Neural progenitor cell (in vitro differentiated cells): ENCODE measurements at regions not wholly inside any gene's neighbourhood (a gene's known extent, or its start where the extent isn't known, plus 50 kb on each side); places are given as distances from the start of the nearest gene placed in this dataset.

Experiments used
- DNase-seq: peaks from one replicate; pipeline ENCODE4 v3.0.0-alpha.2; 2016; ENCODE audit warnings: low spot score
- H2AFZ ChIP-seq: fragments of 200-600 bp; sonication (generic); replicated peaks from 2 replicates; pipeline ENCODE4 v1.6.1; 2016; ENCODE audit warnings: antibody characterized with exemption
- H3F3A ChIP-seq: fragments of 200-600 bp; sonication (generic); 2 replicates; pipeline ENCODE4 v1.6.1; 2016; ENCODE audit warnings: antibody characterized with exemption, low read depth
- H3K27ac ChIP-seq: fragments of 200-600 bp; sonication (generic); 2 replicates; pipeline ENCODE4 v1.5.1; 2016; ENCODE audit warnings: mild to moderate bottlenecking
- H3K27me3 ChIP-seq: fragments of 200-600 bp; sonication (generic); 2 replicates; pipeline ENCODE4 v1.6.1; 2016; ENCODE audit warnings: mild to moderate bottlenecking, moderate library complexity
- H3K36me3 ChIP-seq: fragments of 200-600 bp; sonication (generic); 2 replicates; pipeline ENCODE4 v1.5.1; 2016
- H3K4me1 ChIP-seq: fragments of 200-600 bp; sonication (generic); 2 replicates; pipeline ENCODE4 v1.6.1; 2016; ENCODE audit warnings: mixed run types
- H3K4me2 ChIP-seq: fragments of 200-600 bp; sonication (generic); 2 replicates; pipeline ENCODE4 v1.6.1; 2016
- H3K4me3 ChIP-seq: fragments of 200-600 bp; sonication (generic); 2 replicates; pipeline ENCODE4 v1.5.1; 2016
- H3K79me2 ChIP-seq: fragments of 200-600 bp; sonication (generic); 2 replicates; pipeline ENCODE4 v1.6.1; 2016; ENCODE audit warnings: low read depth
- H3K9ac ChIP-seq: fragments of 200-600 bp; sonication (generic); 2 replicates; pipeline ENCODE4 v1.6.1; 2016
- H3K9me3 ChIP-seq: fragments of 200-600 bp; sonication (generic); 2 replicates; pipeline ENCODE4 v1.5.1; 2016; ENCODE audit warnings: low read depth
- H4K20me1 ChIP-seq: fragments of 200-600 bp; sonication (generic); 2 replicates; pipeline ENCODE4 v1.6.1; 2016; ENCODE audit warnings: low read depth
- H3K27ac Mint-ChIP-seq: 3 replicates; pipeline ENCODE4 v1.8.0; 2021; ENCODE audit warnings: mixed read lengths
- H3K27me3 Mint-ChIP-seq: 2 replicates; pipeline ENCODE4 v1.8.0; 2022; ENCODE audit warnings: low read depth, mild to moderate bottlenecking, inconsistent platforms, moderate library complexity, mixed read lengths; ENCODE audit not compliant: insufficient read depth
- H3K36me3 Mint-ChIP-seq: 3 replicates; pipeline ENCODE4 v1.8.0; 2021; ENCODE audit warnings: mixed read lengths
- H3K4me1 Mint-ChIP-seq: 3 replicates; pipeline ENCODE4 v1.8.0; 2021; ENCODE audit warnings: mixed read lengths
- H3K4me3 Mint-ChIP-seq: 3 replicates; pipeline ENCODE4 v1.8.0; 2021; ENCODE audit warnings: mild to moderate bottlenecking, moderate library complexity, mixed read lengths
- H3K9me3 Mint-ChIP-seq: 3 replicates; pipeline ENCODE4 v1.8.0; 2020; ENCODE audit warnings: mixed read lengths
- CTCF ChIP-seq: fragments of 200-600 bp; sonication (generic); IDR thresholded peaks from 2 replicates; pipeline ENCODE4 v1.5.1; 2017; ENCODE audit warnings: antibody characterized with exemption, mild to moderate bottlenecking
- EZH2 ChIP-seq: fragments of 200-600 bp; sonication (generic); IDR thresholded peaks from 2 replicates; pipeline ENCODE4 v1.6.1; 2017; ENCODE audit warnings: antibody characterized with exemption, mild to moderate bottlenecking, moderate library complexity
- EZH2phosphoT487 ChIP-seq: fragments of 200-600 bp; sonication (generic); IDR thresholded peaks from 2 replicates; pipeline ENCODE4 v1.6.1; 2017; ENCODE audit warnings: antibody characterized with exemption

GRCh38 chr2:18723219-18723618 lies 133.8 kb upstream of the NT5C1B start:
- H4K20me1 ChIP-seq, result no peaks in the 10 kb centered on the region
- H3K27me3 Mint-ChIP-seq, result no peaks in the 10 kb centered on the region
- H3K4me1 ChIP-seq, result no peaks in the 10 kb centered on the region
- H3K4me2 ChIP-seq, result no peak overlapping the region
- H3K27ac Mint-ChIP-seq, result no peak overlapping the region
- no peak overlapping the region for H3K4me3 ChIP-seq
- H3K4me1 Mint-ChIP-seq, result peaks cover 19% of the 10 kb centered on the region
- no peak for TF ChIP-seq EZH2phosphoT487
- no peak for TF ChIP-seq CTCF
- no peak for TF ChIP-seq EZH2
- no peaks in the 10 kb centered on the region for H3K27me3 ChIP-seq
- H3F3A ChIP-seq, result no peaks in the 10 kb centered on the region
- no peak overlapping the region for H2AFZ ChIP-seq
- DNase-seq, result no peak
- H3K9me3 ChIP-seq, result no peaks in the 10 kb centered on the region
- no peaks in the 10 kb centered on the region for H3K36me3 Mint-ChIP-seq
- H3K9me3 Mint-ChIP-seq, result no peaks in the 10 kb centered on the region
- no peak overlapping the region for H3K27ac ChIP-seq
- no peak overlapping the region for H3K4me3 Mint-ChIP-seq
- H3K36me3 ChIP-seq, result no peaks in the 10 kb centered on the region
- H3K9ac ChIP-seq, result no peak overlapping the region
- no peaks in the 10 kb centered on the region for H3K79me2 ChIP-seq

GRCh38 chr2:18722101-18722500 lies 132.7 kb upstream of the NT5C1B start:
- Mint-ChIP-seq H3K36me3 (no peaks in the 10 kb centered on the region), H3K4me1 (peaks cover 19% of the 10 kb centered on the region), H3K9me3 (no peaks in the 10 kb centered on the region), H3K4me3 (no peak overlapping the region), H3K27ac (no peak overlapping the region), H3K27me3 (no peaks in the 10 kb centered on the region)
- Histone ChIP-seq H2AFZ (no peak overlapping the region), H4K20me1 (no peaks in the 10 kb centered on the region), H3K27me3 (no peaks in the 10 kb centered on the region), H3K4me3 (no peak overlapping the region), H3K79me2 (no peaks in the 10 kb centered on the region), H3K27ac (no peak overlapping the region), H3K4me2 (no peak overlapping the region), H3K4me1 (no peaks in the 10 kb centered on the region), H3K9ac (no peak overlapping the region), H3F3A (no peaks in the 10 kb centered on the region), H3K9me3 (no peaks in the 10 kb centered on the region), H3K36me3 (no peaks in the 10 kb centered on the region)
- no peak for DNase-seq
- TF ChIP-seq CTCF, result no peak
- TF ChIP-seq EZH2phosphoT487, result no peak
- no peak for TF ChIP-seq EZH2

- no peaks in the 10 kb centered on the region for H4K20me1 ChIP-seq
- H3K9me3 ChIP-seq, result no peaks in the 10 kb centered on the region
- H3K27ac ChIP-seq, result no peak overlapping the region
- peaks cover 19% of the 10 kb centered on the region for H3K4me1 Mint-ChIP-seq
- H3F3A ChIP-seq, result no peaks in the 10 kb centered on the region
- no peaks in the 10 kb centered on the region for H3K79me2 ChIP-seq
- no peaks in the 10 kb centered on the region for H3K4me1 ChIP-seq
- H3K27ac Mint-ChIP-seq, result peak overlapping the region; percentile 61
- H2AFZ ChIP-seq, result no peak overlapping the region
- H3K36me3 ChIP-seq, result no peaks in the 10 kb centered on the region
- no peaks in the 10 kb centered on the region for H3K9me3 Mint-ChIP-seq
- no peak for DNase-seq
- H3K27me3 Mint-ChIP-seq, result no peaks in the 10 kb centered on the region
- TF ChIP-seq EZH2 (no peak), EZH2phosphoT487 (no peak), CTCF (no peak)
- H3K4me3 Mint-ChIP-seq, result no peak overlapping the region
- H3K9ac ChIP-seq, result no peak overlapping the region
- no peak overlapping the region for H3K4me3 ChIP-seq
- H3K36me3 Mint-ChIP-seq, result no peaks in the 10 kb centered on the region
- H3K4me2 ChIP-seq, result no peak overlapping the region
- H3K27me3 ChIP-seq, result no peaks in the 10 kb centered on the region
Observed at GRCh38 chr2:18721038-18721922, 131.9 kb upstream of the NT5C1B start.
